GM21447 (cell line): ENCODE measurements at regions not wholly inside any gene's neighbourhood (a gene's known extent, or its start where the extent isn't known, plus 50 kb on each side); places are given as distances from the start of the nearest gene placed in this dataset.

Experiments used
- ATAC-seq: cut with Tn5 transposase; IDR thresholded peaks from one replicate; pipeline ENCODE4 v1.9.1; 2021; ENCODE audit not compliant: unreplicated experiment

GRCh38 chr15:70355275-70355795 is 257.6 kb upstream of the TLE3 start:
- no peak for ATAC-seq

- ATAC-seq, result no peak
Observed at GRCh38 chr15:70354346-70354905, 256.7 kb upstream of the TLE3 start.

- no peak for ATAC-seq
Observed at GRCh38 chr15:70353606-70354345, 256.1 kb upstream of the TLE3 start.

GRCh38 chr15:70351941-70352774 is 254.4 kb upstream of the TLE3 start:
- ATAC-seq, result no peak

- ATAC-seq, result no peak
Observed at GRCh38 chr15:70351391-70351790, 253.7 kb upstream of the TLE3 start.

- no peak for ATAC-seq
Observed at GRCh38 chr15:70348581-70349344, 251.0 kb upstream of the TLE3 start.

GRCh38 chr15:70348226-70348543 is 250.5 kb upstream of the TLE3 start:
- ATAC-seq, result no peak

- no peak for ATAC-seq
Observed at GRCh38 chr15:70347321-70348225, 249.9 kb upstream of the TLE3 start.

GRCh38 chr15:70345251-70346019 is 247.7 kb upstream of the TLE3 start:
- ATAC-seq, result no peak

- no peak for ATAC-seq
Observed at GRCh38 chr15:70344666-70345065, 246.9 kb upstream of the TLE3 start.

GRCh38 chr15:70343961-70344621 is 246.4 kb upstream of the TLE3 start:
- no peak for ATAC-seq

GRCh38 chr15:70342554-70343548 is 245.1 kb upstream of the TLE3 start:
- no peak for ATAC-seq

GRCh38 chr15:70342141-70342540 is 244.4 kb upstream of the TLE3 start:
- no peak for ATAC-seq

GRCh38 chr15:70341566-70341965 is 243.8 kb upstream of the TLE3 start:
- ATAC-seq, result no peak

GRCh38 chr15:70340494-70340870 is 242.8 kb upstream of the TLE3 start:
- ATAC-seq, result no peak

GRCh38 chr15:70339571-70340493 is 242.1 kb upstream of the TLE3 start:
- ATAC-seq, result no peak
